DND-41 (cell line): ENCODE measurements at regions not wholly inside any gene's neighbourhood (a gene's known extent, or its start where the extent isn't known, plus 50 kb on each side); places are given as distances from the start of the nearest gene placed in this dataset.

Experiments
- EZH2 ChIP-seq: IDR thresholded peaks from 3 replicates; pipeline ENCODE4 v1.6.1; 2012; ENCODE audit warnings: borderline replicate concordance, low read depth, mild to moderate bottlenecking, moderate library complexity, low read length, inconsistent platforms; ENCODE audit not compliant: severe bottlenecking
- TF ChIP-seq, protein P1 (sequence below): IDR thresholded peaks from 2 replicates; pipeline ENCODE4 v1.5.1; 2012; ENCODE audit warnings: borderline replicate concordance, low read length, moderate library complexity, mild to moderate bottlenecking; ENCODE audit not compliant: poor library complexity, severe bottlenecking; ENCODE audit errors: extremely low read depth

DNA sequence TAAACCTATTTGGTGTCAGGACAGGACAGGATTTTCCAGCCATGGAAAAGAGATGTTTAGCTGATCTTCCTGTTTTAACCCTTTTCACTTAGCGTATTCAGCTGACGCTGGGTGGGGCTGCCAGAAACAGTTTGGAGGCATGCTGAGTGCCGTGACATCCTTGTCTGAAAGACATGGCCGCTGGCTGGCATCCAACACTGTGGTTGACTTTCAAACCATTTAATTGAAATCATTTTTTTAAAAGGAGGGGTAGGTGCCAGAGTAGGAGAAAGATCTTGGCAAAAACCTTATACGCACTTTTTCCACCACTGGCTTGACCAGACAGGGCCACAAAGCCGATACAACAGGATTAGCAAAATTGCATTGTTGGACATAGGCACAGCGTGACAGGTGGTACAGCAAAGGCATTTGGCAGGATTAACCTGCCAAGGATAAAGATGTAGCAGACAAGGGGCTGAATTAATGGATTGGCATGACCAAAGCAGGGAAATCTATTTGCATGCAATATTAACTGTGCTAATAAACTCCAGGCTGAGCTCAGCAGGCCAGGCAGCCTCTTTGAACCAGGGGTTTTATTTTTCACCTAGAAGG is 131.8 kb upstream of the TOPAZ1 start:
- TF ChIP-seq, protein P1, sequence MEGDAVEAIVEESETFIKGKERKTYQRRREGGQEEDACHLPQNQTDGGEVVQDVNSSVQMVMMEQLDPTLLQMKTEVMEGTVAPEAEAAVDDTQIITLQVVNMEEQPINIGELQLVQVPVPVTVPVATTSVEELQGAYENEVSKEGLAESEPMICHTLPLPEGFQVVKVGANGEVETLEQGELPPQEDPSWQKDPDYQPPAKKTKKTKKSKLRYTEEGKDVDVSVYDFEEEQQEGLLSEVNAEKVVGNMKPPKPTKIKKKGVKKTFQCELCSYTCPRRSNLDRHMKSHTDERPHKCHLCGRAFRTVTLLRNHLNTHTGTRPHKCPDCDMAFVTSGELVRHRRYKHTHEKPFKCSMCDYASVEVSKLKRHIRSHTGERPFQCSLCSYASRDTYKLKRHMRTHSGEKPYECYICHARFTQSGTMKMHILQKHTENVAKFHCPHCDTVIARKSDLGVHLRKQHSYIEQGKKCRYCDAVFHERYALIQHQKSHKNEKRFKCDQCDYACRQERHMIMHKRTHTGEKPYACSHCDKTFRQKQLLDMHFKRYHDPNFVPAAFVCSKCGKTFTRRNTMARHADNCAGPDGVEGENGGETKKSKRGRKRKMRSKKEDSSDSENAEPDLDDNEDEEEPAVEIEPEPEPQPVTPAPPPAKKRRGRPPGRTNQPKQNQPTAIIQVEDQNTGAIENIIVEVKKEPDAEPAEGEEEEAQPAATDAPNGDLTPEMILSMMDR: no peak
- TF ChIP-seq EZH2: no peak
